ENCODE measurements at regions not wholly inside any gene's neighbourhood (a gene's known extent, or its start where the extent isn't known, plus 50 kb on each side); places are given as distances from the start of the nearest gene placed in this dataset.

GRCh38 chr1:55374801-55375616, 159.8 kb upstream of the USP24 start:
- H2AFZ ChIP-seq (ENCODE audit: low read length) = no peak overlapping the region
- H3K9ac ChIP-seq (ENCODE audit: low read length) = no peak overlapping the region
- TF ChIP-seq CTCF (IDR thresholded peaks at IDR 0.05; ENCODE audit: low read length) (no peak), EZH2 (IDR thresholded peaks at IDR 0.05; ENCODE audit: borderline replicate concordance, low read length) (no peak)
- H3K79me2 ChIP-seq (ENCODE audit: insufficient read depth, low read length) = no peaks in the 10 kb centered on the region
- H4K20me1 ChIP-seq (ENCODE audit: insufficient read depth, low read length) = no peaks in the 10 kb centered on the region
- no peak overlapping the region for H3K4me2 ChIP-seq (ENCODE audit: low read length)
- no peak overlapping the region for H3K27ac ChIP-seq (ENCODE audit: low read depth, low read length, poor library complexity, severe bottlenecking)
- no peaks in the 10 kb centered on the region for H3K27me3 ChIP-seq (ENCODE audit: insufficient read depth, low read length)
- no peaks in the 10 kb centered on the region for H3F3A ChIP-seq (ENCODE audit: insufficient read depth, low read length)
- no peaks in the 10 kb centered on the region for H3K4me1 ChIP-seq (ENCODE audit: insufficient read depth, low read length, severe bottlenecking)
- no peaks in the 10 kb centered on the region for H3K9me3 ChIP-seq (ENCODE audit: low read length)
- no peak overlapping the region for H3K4me3 ChIP-seq (ENCODE audit: low read depth, low read length, poor library complexity, severe bottlenecking)
- H3K9me2 ChIP-seq (ENCODE audit: low read depth, low read length) = no peaks in the 10 kb centered on the region
- no peaks in the 10 kb centered on the region for H3K36me3 ChIP-seq (ENCODE audit: insufficient read depth, low read length)

- no peaks in the 10 kb centered on the region for H3K4me1 ChIP-seq (ENCODE audit: insufficient read depth, low read length, severe bottlenecking)
- H3K9me3 ChIP-seq (ENCODE audit: low read length) = no peaks in the 10 kb centered on the region
- TF ChIP-seq CTCF (IDR thresholded peaks at IDR 0.05; ENCODE audit: low read length) (no peak), EZH2 (IDR thresholded peaks at IDR 0.05; ENCODE audit: borderline replicate concordance, low read length) (no peak)
- no peak overlapping the region for H3K27ac ChIP-seq (ENCODE audit: low read depth, low read length, poor library complexity, severe bottlenecking)
- H3K4me2 ChIP-seq (ENCODE audit: low read length) = no peak overlapping the region
- H4K20me1 ChIP-seq (ENCODE audit: insufficient read depth, low read length) = no peaks in the 10 kb centered on the region
- no peaks in the 10 kb centered on the region for H3K27me3 ChIP-seq (ENCODE audit: insufficient read depth, low read length)
- H2AFZ ChIP-seq (ENCODE audit: low read length) = no peak overlapping the region
- no peaks in the 10 kb centered on the region for H3K36me3 ChIP-seq (ENCODE audit: insufficient read depth, low read length)
- no peaks in the 10 kb centered on the region for H3K9me2 ChIP-seq (ENCODE audit: low read depth, low read length)
- no peak overlapping the region for H3K4me3 ChIP-seq (ENCODE audit: low read depth, low read length, poor library complexity, severe bottlenecking)
- H3K79me2 ChIP-seq (ENCODE audit: insufficient read depth, low read length) = no peaks in the 10 kb centered on the region
- no peak overlapping the region for H3K9ac ChIP-seq (ENCODE audit: low read length)
- H3F3A ChIP-seq (ENCODE audit: insufficient read depth, low read length) = no peaks in the 10 kb centered on the region
These were observed 159.1 kb upstream of the USP24 start for GRCh38 chr1:55374216-55374615.

GRCh38 chr1:55369474-55369873, 154.3 kb upstream of the USP24 start:
- no peak overlapping the region for H3K9ac ChIP-seq (ENCODE audit: low read length)
- H3K27ac ChIP-seq (ENCODE audit: low read depth, low read length, poor library complexity, severe bottlenecking) = no peak overlapping the region
- no peak overlapping the region for H2AFZ ChIP-seq (ENCODE audit: low read length)
- TF ChIP-seq EZH2 (IDR thresholded peaks at IDR 0.05; ENCODE audit: borderline replicate concordance, low read length) (no peak), CTCF (IDR thresholded peaks at IDR 0.05; ENCODE audit: low read length) (no peak)
- H3K9me2 ChIP-seq (ENCODE audit: low read depth, low read length) = no peaks in the 10 kb centered on the region
- no peaks in the 10 kb centered on the region for H3K9me3 ChIP-seq (ENCODE audit: low read length)
- H3K36me3 ChIP-seq (ENCODE audit: insufficient read depth, low read length) = no peaks in the 10 kb centered on the region
- H3K79me2 ChIP-seq (ENCODE audit: insufficient read depth, low read length) = no peaks in the 10 kb centered on the region
- no peak overlapping the region for H3K4me3 ChIP-seq (ENCODE audit: low read depth, low read length, poor library complexity, severe bottlenecking)
- no peaks in the 10 kb centered on the region for H3K4me1 ChIP-seq (ENCODE audit: insufficient read depth, low read length, severe bottlenecking)
- no peaks in the 10 kb centered on the region for H4K20me1 ChIP-seq (ENCODE audit: insufficient read depth, low read length)
- H3F3A ChIP-seq (ENCODE audit: insufficient read depth, low read length) = no peaks in the 10 kb centered on the region
- no peaks in the 10 kb centered on the region for H3K27me3 ChIP-seq (ENCODE audit: insufficient read depth, low read length)
- H3K4me2 ChIP-seq (ENCODE audit: low read length) = no peak overlapping the region
